ENCODE measurements at regions not wholly inside any gene's neighbourhood (a gene's known extent, or its start where the extent isn't known, plus 50 kb on each side); places are given as distances from the start of the nearest gene placed in this dataset.

GRCh38 chr10:2476218-2476811 lies 591.0 kb upstream of the PFKP start:
- peak overlapping the region in 1 of 3 experiments; percentile 55 for H3K27ac Mint-ChIP-seq
- H3K27me3 Mint-ChIP-seq (ENCODE audit: low read depth): peaks cover 3% of the 10 kb centered on the region
- H3K36me3 Mint-ChIP-seq (ENCODE audit: low read depth): peaks cover 14% of the 10 kb centered on the region
- H3K4me3 Mint-ChIP-seq: no peak overlapping the region
- TF ChIP-seq CTCF (IDR thresholded peaks at IDR 0.05; ENCODE audit: unreplicated experiment in 3 of 3): no peak
- peaks cover 19% of the 10 kb centered on the region for H3K9me3 Mint-ChIP-seq
- H3K4me1 Mint-ChIP-seq: peaks cover 13% of the 10 kb centered on the region

DNA sequence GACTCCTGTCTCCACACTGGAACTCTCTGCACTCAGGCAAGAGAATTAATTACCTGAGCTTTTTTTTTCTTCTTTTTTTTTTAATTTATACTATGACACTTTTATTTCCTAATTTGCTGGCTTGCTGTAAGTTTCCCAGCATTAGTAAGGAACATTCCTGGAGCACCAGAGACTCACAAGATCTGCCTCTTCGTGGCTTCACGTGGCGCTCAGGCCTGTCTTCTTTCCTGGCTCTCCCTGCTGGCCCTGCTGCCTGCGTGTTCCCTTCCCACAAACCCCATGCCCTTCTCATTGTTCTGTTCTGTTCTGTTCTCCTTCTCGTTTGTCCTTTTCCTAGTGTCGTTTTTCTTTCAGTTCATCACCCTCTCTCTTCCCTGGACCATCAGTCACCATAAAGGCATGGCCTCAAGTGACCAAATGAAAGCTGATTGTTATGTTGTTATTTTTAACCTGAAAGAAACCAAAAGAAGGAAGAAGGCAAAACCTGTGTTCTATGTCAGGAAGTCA lies 591.6 kb upstream of the PFKP start:
- H3K27me3 Mint-ChIP-seq (ENCODE audit: low read depth): no peaks in the 10 kb centered on the region
- H3K4me3 Mint-ChIP-seq: no peak overlapping the region
- peaks cover 15% of the 10 kb centered on the region for H3K4me1 Mint-ChIP-seq
- H3K27ac Mint-ChIP-seq: peak overlapping the region in 1 of 3 experiments; percentile 55
- peaks cover 14% of the 10 kb centered on the region for H3K36me3 Mint-ChIP-seq (ENCODE audit: low read depth)
- H3K9me3 Mint-ChIP-seq: peaks cover 19% of the 10 kb centered on the region
- no peak for TF ChIP-seq CTCF (IDR thresholded peaks at IDR 0.05; ENCODE audit: unreplicated experiment in 3 of 3)

DNA sequence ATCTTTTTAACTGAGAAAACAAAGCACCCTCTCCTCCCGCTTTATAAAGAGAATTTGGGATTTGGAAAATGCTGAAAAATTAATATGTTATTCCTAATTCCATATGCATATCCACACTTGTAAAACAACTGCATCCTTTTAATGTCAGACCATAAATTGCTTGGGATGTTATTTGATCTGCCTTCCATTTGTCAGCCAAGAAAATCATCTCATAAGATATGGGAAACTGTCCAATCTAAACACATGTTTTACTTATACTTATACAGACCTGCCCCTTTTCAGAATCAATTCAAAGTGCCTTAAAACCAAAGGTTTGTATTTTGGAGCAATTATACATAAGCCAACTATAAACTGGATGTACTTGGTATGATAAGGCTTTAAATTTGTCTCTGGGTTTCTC lies 595.5 kb upstream of the PFKP start:
- no peak for TF ChIP-seq CTCF (IDR thresholded peaks at IDR 0.05; ENCODE audit: unreplicated experiment in 3 of 3)
- Mint-ChIP-seq H3K4me3 (no peak overlapping the region), H3K9me3 (peaks cover 19% of the 10 kb centered on the region), H3K27me3 (ENCODE audit: low read depth) (no peaks in the 10 kb centered on the region), H3K36me3 (ENCODE audit: low read depth) (peaks cover 14% of the 10 kb centered on the region), H3K27ac (no peak overlapping the region), H3K4me1 (peaks cover 20% of the 10 kb centered on the region)

- Mint-ChIP-seq H3K27me3 (ENCODE audit: low read depth) (no peaks in the 10 kb centered on the region), H3K4me1 (peaks cover 15% of the 10 kb centered on the region), H3K9me3 (peaks cover 26% of the 10 kb centered on the region), H3K4me3 (no peak overlapping the region), H3K36me3 (ENCODE audit: low read depth) (peaks cover 10% of the 10 kb centered on the region), H3K27ac (no peak overlapping the region)
- no peak for TF ChIP-seq CTCF (IDR thresholded peaks at IDR 0.05; ENCODE audit: unreplicated experiment in 3 of 3)
Observed at GRCh38 chr10:2469802-2470201, 597.5 kb upstream of the PFKP start.

DNA sequence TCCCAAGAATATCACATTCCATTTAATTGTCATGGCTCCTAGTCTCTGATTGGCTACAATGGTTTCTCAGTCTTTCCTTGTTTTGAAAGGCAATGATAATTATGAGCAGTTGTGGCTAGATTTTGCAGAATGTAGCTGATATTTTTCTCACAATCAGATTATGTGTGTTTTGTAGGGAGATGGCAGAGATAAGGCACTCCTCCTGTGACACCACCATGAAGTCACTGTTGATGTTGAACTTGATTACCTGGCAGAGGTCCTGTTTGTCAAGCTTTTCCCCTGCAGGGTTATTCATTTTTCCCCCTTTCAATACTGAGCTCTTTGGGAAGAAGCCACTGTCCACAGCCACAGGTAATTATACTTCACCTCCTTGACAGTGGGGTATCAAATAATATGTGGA lies 602.9 kb upstream of the PFKP start:
- Mint-ChIP-seq H3K9me3 (peaks cover 24% of the 10 kb centered on the region), H3K4me3 (no peak overlapping the region), H3K36me3 (ENCODE audit: low read depth) (peaks cover 6% of the 10 kb centered on the region), H3K27ac (no peak overlapping the region), H3K27me3 (ENCODE audit: low read depth) (no peaks in the 10 kb centered on the region), H3K4me1 (no peaks in the 10 kb centered on the region)
- TF ChIP-seq CTCF (IDR thresholded peaks at IDR 0.05; ENCODE audit: unreplicated experiment in 3 of 3): no peak

DNA sequence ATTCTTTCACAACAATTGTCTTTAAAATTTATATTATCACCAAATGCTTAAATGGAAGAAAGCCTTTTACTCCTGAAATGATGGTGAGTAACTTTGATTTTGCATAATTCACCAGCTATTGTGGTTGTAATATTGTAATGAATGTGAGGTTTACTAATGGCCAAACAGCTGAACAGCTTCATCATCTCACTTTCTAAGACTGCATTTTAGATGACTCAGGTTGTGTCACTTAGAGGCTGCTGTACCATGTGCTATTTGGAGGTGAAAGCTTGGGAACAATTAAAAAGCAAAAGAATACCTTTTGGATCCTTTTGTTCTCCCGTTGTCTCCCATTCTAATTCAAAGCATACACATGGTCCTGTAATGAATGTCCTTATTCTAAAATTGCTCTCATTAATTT lies 604.0 kb upstream of the PFKP start:
- H3K4me1 Mint-ChIP-seq: no peaks in the 10 kb centered on the region
- peaks cover 6% of the 10 kb centered on the region for H3K36me3 Mint-ChIP-seq (ENCODE audit: low read depth)
- no peak overlapping the region for H3K4me3 Mint-ChIP-seq
- H3K27me3 Mint-ChIP-seq (ENCODE audit: low read depth): no peaks in the 10 kb centered on the region
- peaks cover 24% of the 10 kb centered on the region for H3K9me3 Mint-ChIP-seq
- no peak for TF ChIP-seq CTCF (IDR thresholded peaks at IDR 0.05; ENCODE audit: unreplicated experiment in 3 of 3)
- no peak overlapping the region for H3K27ac Mint-ChIP-seq

Data from nephron (organoid).